EH (cell line): ENCODE measurements at regions not wholly inside any gene's neighbourhood (a gene's known extent, or its start where the extent isn't known, plus 50 kb on each side); places are given as distances from the start of the nearest gene placed in this dataset.
"Not testable (repeated sequence)": the region's sequence is repeated elsewhere in the genome, so short reads cannot be mapped to it uniquely, and the experiment has no call there.

Experiments used
- DNase-seq: peaks from one replicate; pipeline ENCODE4 v3.0.0-alpha.2; 2015; ENCODE audit warnings: low read depth

DNA sequence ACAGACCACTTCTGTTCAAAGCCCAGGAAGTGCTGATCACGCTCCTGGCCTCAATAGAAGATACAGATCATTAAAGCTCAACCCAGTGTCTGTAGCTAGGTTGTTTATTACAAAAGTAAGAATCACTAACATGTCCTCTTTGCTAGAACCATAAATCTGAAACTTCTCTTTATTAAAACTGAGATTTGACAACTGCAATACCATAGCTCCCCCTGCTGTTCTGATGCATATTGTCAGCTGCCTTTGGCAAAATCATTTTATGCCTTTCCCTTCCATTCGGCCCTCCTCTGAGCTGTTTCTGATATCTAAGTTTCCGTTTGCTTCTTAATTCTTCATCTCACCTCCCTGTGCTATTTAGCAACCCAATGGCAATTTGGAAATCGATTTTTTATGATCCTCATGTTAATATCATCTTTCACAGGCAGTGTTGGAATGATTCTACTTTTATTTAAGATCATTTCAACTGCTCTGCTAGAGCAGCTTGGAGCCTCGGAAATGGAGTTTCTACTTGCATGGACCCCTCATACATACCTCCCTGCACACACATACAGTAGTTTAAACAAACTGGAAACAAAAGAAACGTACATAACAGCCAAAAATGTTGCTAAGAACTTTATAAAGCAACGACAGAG lies 998.8 kb downstream of the MAT2B start:
- peak; percentile 49 for DNase-seq

DNA sequence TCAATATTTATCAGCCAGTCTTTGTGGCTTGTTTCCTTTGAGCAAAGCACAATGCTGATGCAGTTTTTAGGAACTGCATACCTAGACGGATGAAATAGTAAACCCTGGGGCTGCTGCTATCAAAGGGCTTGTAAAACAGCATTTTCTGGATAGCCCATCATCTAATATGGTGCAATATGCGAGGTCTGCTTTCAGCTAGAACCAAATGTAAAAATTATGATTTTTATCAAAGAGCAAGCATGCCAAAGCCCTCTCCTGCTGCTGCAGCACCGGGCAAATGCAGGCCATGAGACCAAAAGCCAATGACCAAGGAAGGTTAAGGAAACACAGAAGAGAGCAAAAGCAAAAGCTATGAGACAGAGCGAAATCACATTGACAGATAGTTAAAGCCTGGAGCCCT lies 1000.4 kb downstream of the MAT2B start:
- DNase-seq: no peak

DNA sequence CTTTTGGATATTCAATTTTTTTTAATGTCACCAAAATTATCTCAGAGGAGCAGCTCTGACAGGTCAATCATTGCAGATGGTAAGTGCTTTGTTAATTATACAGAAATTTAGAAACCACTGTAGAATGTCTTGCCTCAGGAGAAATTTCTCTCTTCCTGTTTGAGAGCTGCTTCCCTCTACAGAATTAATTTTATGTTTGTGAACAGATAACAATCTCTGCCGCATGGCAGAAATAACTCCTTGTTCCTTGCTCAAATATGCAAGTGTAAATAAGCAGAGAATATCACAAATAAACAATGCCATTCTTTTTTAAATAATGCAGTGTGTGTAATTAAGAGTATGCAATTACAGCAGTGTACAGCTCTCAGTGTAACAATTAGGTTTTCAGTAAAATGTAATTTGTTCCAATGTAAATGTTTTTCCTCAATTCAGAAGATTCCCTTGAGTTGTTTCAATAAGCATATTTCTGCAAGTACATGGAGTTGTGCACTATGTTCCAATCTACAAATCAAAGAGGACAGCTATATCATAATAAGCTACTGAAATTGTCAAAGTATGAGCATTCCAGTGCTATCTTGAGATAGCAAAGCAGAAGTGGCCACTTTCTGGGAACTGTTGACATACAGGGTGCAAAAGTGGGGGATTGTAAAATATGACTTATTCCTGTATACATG lies 1012.8 kb downstream of the MAT2B start:
- no peak for DNase-seq

DNA sequence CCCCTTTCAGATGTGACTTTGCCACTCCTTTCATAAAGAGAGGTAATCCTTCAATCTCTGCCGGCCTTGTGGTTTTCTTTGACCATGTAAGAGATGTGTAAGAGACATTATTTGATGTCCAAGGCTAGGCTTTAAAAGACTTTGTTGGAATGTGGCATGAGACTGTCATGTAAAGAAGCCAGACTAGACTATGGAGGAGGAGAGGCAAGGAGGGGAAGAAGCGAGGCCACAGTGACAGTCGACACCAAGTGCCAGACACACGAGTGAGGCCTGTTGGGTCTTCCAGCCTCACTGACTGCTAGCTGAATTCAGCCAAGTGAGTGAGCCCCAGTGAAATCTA lies 1013.3 kb downstream of the MAT2B start:
- DNase-seq: no peak

DNA sequence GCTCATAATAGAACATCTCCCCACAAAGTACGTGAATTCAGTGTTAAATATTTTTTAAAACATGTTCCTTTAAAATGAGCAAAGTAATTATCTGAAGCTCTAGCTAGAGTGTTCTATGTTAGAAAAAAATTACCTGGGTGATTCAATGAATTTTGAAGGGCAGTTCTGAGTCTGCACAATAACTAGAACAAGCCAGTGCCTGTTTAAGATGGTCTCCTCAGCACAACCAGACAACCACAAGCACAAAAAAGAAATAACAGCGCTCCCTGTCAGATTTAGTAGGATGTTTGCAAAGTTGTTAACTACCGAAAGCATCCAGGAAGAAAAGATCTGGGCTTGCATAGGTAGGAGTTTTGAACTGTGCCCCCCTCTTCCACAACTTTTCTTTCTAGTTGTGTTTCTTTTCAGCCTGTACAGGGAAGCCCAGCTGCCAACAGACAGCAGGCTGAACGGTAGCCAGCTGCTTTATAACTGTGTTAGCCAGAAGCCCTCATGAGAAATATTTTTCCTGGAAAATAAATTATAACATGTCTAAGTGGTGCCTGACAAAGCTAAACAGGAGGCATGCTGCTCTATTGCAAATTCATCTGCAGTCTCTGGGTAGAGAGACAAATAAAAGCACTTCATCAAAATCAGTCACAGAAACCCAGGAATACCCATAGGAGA lies 1026.9 kb downstream of the MAT2B start:
- DNase-seq: no peak

DNA sequence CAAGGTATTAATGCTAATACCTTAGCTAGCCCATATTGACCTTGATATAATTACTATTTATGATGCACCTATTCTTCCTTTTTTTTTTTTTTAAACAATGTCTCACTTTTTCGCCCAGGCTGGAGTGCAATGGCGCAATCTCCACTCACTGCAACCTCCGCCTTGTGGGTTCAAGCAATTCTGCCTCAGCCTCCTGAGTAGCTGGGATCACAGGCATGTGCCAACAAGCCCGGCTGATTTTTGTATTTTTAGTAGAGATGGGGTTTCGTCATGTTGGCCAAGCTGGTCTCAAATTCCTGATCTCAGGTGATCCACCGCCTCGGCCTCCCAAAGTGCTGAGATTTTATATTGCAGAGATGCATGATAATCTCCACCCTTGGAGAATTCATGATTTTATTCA lies 1028.0 kb downstream of the MAT2B start:
- not testable (repeated sequence) for DNase-seq

DNA sequence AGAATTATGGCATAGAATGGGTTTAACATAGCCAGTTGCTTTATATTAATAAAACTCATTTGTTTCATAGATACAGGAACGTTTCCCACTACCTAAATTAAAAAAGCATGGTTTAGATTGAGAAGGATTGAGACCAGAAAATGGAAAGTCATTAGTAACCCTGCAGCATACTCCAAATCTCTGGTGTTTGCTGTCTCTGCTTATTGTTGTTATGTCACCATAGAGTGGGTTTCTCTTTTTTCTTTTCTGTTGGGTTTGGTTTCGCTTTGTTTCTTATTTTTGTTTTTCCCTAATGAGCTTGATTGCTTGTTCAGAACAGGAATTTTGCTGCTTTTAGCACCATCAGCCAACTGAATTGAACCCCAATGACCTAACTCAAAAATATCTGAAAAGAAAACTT lies 1034.8 kb downstream of the MAT2B start:
- DNase-seq: no peak

DNA sequence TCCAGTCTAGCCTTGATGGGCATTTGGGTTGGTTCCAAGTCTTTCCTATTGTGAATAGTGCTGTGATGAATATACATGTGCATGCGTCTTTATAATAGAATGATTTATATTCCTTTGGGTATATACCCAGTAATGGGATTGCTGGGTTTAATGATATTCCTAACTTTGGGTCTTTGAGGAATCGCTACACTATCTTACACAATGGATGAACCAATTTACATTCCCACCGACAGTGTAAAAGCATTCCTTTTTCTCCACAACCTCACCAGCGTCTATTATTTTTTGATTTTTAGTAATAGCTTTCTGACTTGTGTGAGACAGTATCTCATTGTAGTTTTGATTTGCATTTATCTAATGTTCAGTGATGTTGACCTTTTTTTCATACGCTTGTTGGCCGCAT lies 1040.1 kb downstream of the MAT2B start:
- DNase-seq: no peak

DNA sequence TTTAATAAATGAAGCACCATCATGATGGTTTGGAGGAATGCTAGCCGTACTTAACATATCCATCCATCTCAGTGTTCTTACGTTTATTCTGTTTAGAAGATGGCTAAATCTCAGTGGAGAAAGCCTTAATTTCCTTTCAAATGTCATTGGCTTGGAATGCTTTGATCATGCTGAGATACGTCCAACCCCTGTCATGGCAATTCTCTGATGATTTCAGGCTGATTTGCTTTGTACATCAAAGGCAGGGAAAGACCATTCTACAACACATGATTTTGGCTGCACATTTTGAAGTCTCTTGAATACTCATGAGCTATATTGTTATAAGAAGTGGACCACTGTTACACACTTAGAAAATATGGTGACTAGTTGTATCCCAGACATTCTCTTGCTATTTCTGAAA lies 1048.4 kb downstream of the MAT2B start:
- no peak for DNase-seq

DNA sequence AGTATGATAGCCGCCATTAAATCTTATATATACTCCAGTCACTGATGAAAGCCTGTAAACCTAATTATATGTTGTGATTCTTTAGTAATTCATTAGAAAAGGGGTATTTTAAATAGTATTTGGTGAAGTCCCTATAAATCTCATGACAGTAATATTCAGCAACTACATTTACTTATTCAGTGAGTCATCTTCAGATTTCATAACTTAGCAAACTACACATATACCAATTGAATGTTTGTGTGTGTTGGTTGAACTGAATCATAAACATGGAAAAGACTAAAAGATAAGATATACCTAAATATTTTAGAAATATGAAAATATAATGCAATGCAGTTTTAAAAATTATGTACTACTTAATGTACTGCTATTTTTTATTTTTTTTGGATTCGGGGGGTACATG lies 1050.4 kb downstream of the MAT2B start:
- DNase-seq: no peak

DNA sequence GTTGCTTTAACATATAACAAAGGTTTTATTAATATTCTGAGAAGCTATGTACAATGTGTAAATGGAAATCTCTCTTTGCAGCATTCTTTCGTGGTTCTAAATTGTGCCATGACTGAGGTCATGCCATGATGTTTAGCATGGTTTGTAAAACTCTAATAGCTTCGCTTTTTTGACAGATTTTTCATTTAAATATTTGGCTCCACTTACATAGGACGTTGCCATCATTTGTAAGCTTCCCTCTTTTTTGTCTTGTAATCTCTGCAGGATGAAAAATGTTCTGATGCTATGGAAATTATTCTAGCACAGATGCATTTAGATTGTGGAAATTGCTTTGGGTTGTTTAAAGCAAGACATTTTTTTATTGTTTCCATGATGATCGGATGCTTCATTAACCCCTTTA lies 1054.8 kb downstream of the MAT2B start:
- no peak for DNase-seq

DNA sequence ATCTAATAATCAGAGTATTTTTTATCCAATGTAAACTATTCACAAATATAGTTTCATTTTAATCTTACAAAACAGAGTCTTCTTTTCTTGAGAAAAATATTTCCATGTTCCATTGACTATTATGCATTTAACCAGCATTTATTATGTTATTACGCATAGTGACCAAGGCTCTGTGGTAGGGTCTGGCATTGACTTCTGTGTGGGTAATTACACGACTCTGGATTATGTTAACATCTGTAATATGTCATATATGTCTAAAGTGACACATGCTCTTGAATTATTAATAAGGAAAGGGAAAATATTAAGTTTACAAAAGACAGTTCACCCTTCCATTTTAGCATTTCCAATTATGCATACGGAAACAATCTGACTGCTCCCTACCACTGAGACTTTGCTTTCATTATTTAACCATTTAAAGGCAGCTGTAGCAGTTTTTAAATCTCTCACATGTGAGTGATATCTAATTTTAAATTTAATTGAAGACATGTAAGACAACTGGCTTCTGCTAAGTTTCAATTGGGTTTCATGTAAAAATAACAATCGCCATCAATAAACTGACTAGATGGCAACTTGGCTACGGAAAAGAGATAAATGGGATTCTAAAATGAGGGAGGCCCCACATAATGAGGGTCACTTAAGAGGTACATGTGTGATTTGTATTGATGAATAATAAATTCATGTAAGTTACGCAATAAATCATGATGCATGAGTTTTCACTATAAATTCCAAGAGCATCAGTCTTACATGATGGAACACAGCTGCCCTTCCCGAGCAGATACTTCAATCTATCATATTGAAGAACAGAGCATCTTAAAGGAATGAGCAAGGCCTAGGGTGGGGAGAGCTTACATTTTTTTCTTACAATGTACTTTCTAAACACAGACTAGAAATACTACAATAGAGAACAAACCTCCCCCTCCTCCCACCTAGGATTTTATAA lies 1056.8 kb downstream of the MAT2B start:
- DNase-seq: no peak

DNA sequence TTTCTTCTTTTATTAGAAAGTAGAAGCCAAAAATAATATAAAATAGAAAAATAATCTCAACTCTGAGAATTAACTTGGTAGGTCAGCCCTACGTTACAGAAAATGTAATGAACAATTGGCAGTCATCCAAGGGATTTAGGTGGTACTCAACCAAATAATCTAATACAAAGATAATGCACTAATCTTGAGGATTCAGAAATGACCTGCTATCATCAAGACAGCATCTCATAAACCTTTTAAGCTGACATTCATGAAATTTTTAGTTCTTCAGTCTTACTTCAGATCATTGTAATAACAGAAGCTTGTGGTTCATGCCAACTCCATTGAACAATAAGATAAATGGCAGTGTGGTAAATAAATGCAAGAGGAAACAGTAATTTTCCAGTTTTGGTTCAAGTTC lies 1058.0 kb downstream of the MAT2B start:
- DNase-seq: no peak

DNA sequence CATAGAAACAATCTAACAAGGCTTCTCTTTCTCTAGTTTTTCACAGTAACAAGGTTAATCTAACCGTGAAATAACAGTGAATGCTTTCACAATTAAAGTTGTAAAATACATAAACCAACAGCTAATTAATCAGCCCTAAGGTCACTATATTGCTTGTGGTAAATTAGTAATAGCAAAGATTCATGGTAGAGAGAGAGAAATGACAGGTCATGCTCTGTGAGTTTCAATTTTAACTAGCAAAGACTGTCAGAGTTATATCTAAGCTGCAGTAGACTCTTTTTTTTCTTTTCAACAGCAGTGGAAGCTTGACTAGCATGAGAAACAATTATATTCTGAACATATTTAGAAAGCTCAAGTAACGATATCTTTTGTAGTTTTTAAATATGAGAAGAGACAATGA lies 1068.0 kb downstream of the MAT2B start:
- DNase-seq: no peak

DNA sequence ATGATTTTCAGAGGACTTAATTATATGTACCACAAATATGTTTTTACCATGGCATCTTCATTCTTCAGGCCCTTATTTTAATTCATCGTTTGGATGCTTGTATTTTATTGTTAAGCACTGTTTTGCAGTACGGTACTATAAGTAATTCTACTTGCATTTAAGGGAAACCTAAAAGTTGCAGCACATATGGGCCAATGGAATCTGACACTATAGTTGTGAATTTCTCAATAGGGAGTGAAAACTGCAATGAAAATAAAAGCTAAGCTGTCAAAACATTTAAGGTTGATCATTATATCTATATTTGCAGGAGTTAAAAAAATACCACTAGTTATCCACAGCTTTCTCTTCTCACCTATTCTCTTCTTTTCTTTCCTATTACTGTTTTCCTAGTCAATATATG lies 1071.8 kb downstream of the MAT2B start:
- DNase-seq: no peak

DNA sequence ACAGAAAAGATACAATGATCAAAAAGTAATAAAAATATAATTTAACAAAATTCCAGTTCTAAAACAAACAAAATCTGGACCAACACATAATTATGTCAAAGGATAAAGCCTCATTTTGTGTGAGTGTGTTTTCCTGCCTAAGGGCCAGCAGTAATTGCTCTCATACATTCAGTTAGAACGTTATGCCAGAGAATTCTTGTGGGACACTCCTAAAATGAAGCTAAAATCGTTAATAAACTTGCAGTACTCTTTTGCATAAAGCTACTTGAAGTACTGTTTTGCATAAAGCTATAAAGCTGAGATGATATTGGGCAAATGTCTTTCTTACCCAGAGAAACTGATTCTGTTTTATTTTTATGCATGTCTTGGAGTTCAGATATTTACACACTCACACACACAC lies 1072.3 kb downstream of the MAT2B start:
- no peak for DNase-seq

DNA sequence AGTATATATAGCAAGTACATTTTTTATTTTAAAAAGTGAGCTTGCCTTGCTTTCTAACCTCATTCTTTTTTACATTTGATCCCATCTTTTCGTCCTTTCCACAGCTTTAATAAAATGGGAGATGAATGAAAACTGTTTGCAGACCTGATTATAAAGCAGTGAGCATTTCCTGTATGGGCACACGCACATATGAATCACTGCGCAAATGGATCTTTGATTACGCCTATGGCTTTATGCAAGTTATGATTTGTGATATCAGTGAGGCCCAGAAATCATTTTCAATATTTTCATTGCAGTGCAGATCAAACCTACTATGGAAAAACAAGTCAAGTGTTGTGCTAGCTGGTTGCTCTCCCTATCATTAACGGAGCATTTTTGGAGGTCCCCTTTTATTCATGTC lies 1073.0 kb downstream of the MAT2B start:
- DNase-seq: no peak

DNA sequence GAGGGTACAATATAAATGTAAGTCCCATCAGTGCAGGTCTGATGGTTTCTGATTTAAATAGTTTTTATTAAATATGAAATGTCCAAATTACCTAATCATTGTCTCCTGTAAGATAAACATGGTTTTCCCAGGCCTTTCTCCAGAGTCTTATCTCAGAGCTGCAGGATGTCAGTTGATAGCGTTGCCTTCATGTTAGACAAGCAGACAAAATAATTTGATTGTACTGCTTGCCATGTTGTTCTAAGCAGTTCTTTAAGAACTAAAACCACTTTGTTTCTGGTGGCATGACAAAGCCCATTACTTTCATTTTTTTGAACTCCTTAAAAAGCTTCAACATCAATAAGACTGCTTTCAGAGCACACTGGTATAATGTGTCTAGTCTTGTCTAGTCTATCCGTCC lies 1073.5 kb downstream of the MAT2B start:
- no peak for DNase-seq

DNA sequence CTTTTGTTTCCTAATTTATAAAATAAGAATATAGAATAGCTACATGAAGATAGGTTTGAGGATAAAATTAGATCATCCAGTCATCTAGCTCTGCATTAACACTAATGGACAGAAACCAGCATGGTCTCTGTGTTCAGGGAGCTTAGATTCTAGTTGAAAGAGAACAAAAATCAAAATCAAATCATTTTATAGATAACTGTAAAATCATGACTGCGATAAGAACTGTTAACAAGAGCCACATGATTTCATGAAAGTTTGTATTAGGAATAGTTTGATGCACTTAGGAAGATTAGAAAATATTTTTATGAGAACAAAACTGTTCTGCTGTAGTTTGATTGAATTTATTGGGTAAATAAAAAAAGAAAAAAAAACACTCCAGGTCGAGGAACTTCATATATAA lies 1074.7 kb downstream of the MAT2B start:
- no peak for DNase-seq

DNA sequence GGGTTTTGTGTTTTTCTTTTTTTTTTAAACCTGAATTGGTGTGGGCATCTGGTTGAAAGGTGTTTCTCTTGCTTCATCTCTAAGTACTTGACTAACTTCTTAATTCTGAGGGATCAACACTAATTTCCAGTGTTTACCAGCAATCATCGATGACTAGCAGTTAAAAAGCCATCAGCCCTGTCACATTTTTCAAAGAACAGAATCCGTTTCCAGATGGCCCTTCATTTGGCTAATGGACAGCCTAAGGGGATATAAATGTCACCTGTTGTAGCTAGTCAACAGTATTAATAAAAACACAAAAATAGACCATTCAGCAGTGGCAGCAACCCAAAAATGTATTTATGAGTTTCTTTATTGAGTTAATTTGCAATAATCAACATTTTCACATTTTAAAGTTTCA lies 1076.5 kb downstream of the MAT2B start:
- no peak for DNase-seq

DNA sequence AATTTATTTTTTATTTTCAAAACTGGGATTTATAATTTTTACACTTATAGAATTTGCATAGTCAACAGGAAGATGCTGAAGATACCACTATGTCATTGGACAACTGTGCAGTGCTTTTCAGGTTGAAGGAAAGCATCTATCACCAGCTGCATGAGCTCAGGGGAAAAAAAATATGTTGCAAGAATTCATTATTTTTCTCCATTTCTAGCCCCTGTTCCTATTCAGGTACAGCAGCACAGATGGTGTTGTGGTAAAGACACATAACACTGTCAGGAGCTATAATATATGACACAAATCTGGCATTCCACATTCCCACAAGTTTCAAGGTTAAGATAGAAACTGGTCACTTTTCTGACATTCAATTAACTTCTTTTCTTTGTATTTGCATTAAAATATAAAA lies 1088.6 kb downstream of the MAT2B start:
- DNase-seq: no peak

DNA sequence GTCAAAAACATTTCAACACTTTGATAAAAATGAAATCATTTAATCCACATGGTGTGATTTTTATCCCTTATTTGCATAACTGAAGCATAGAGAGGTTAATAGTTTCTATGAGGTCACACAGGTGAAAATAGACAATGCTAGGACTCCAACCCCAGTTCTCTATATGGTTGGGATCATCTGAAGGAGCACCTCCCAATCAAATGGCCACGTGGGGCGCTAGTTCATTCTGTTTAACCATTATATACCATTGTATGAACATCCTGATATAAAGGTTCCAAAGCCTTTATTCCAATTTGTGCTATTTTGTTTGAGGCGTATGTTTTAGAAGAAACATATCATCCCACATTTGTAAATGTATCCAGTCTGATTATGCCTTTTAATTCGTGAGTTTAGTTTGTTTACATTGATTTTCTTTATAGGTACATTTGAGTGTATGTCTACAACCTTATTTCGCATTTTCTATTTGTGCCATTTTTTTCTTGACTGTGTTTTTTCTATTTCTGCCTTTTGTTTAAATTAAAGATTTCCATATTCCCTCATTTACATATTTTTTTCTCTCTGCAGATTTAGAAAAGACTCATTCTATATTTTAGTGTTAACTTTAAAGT lies 1092.0 kb downstream of the MAT2B start:
- DNase-seq: no peak
